IPS-18a (cell line): ENCODE measurements at regions not wholly inside any gene's neighbourhood (a gene's known extent, or its start where the extent isn't known, plus 50 kb on each side); places are given as distances from the start of the nearest gene placed in this dataset.
"Not testable (repeated sequence)": the region's sequence is repeated elsewhere in the genome, so short reads cannot be mapped to it uniquely, and the experiment has no call there.

Experiments used
- H3K27ac ChIP-seq: one replicate; pipeline ENCODE4 v1.5.1; 2013; ENCODE audit warnings: low read length
- H3K27me3 ChIP-seq: one replicate; pipeline ENCODE4 v1.6.1; 2013; ENCODE audit warnings: mild to moderate bottlenecking, low read length; ENCODE audit not compliant: control insufficient read depth, insufficient read depth
- H3K36me3 ChIP-seq: one replicate; pipeline ENCODE4 v1.6.1; 2013; ENCODE audit warnings: low read depth, low read length; ENCODE audit not compliant: control insufficient read depth
- H3K4me1 ChIP-seq: one replicate; pipeline ENCODE4 v1.6.1; 2013; ENCODE audit warnings: low read depth, low read length; ENCODE audit not compliant: control insufficient read depth
- H3K4me3 ChIP-seq: one replicate; pipeline ENCODE4 v1.5.1; 2013; ENCODE audit warnings: low read length
- H3K9ac ChIP-seq: one replicate; pipeline ENCODE4 v1.6.1; 2013; ENCODE audit warnings: mild to moderate bottlenecking, low read length, moderate library complexity
- H3K9me3 ChIP-seq: one replicate; pipeline ENCODE4 v1.6.1; 2013; ENCODE audit warnings: low read depth, low read length; ENCODE audit not compliant: control insufficient read depth

- H3K9ac ChIP-seq: no peak overlapping the region
- H3K9me3 ChIP-seq: no peaks in the 10 kb centered on the region
- H3K4me1 ChIP-seq: no peaks in the 10 kb centered on the region
- H3K4me3 ChIP-seq: no peak overlapping the region
- H3K36me3 ChIP-seq: no peaks in the 10 kb centered on the region
- H3K27ac ChIP-seq: no peak overlapping the region
- H3K27me3 ChIP-seq: no peaks in the 10 kb centered on the region
Observed at GRCh38 chr2:160570376-160570775, 76.8 kb upstream of the RBMS1 start.

GRCh38 chr2:160574468-160575140 is 81.0 kb upstream of the RBMS1 start:
- H3K27ac ChIP-seq: no peak overlapping the region
- no peaks in the 10 kb centered on the region for H3K36me3 ChIP-seq
- no peak overlapping the region for H3K9ac ChIP-seq
- no peaks in the 10 kb centered on the region for H3K27me3 ChIP-seq
- H3K4me1 ChIP-seq: no peaks in the 10 kb centered on the region
- no peaks in the 10 kb centered on the region for H3K9me3 ChIP-seq
- no peak overlapping the region for H3K4me3 ChIP-seq

DNA sequence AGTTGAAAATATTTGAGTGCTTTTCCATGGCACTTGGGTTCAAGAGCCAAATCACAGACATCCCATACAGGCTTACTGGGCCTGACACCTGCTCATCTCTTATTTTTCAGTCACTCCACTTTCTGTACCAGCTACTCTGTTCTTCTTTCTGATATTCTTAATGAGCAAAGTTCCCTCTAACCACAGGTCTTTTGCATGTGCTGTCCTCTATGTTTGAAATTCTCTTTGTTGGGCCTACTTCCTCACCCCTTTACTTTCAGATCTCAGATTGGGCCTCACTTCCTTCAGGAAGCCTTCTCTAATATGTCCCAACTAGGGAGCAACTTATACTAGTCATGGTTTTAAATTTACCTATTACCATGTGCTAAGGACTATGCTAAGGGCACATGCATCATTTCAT is 81.8 kb upstream of the RBMS1 start:
- no peak overlapping the region for H3K9ac ChIP-seq
- H3K9me3 ChIP-seq: no peaks in the 10 kb centered on the region
- no peak overlapping the region for H3K27ac ChIP-seq
- H3K4me3 ChIP-seq: no peak overlapping the region
- no peaks in the 10 kb centered on the region for H3K4me1 ChIP-seq
- H3K36me3 ChIP-seq: no peaks in the 10 kb centered on the region
- H3K27me3 ChIP-seq: no peaks in the 10 kb centered on the region

DNA sequence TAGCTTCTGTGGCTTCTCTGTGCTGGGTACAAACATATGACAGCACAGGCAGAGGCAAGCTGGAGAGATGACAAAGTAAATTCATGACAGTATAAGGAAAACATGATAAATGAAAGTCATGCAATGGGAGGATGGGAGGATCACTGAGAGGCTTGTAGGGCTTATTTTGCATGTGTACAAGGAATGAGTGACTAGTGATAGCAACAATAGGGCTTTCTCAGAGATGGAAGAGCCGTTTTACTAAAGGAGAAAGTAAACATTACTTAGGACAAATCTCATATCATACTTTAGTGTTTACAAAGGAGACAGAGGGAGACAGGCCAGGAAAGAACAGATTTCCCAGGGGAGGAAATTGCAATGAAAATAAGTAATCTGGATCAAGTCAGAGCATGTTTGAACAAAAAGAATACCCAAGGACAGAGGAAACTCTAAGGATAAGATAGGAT is 82.5 kb upstream of the RBMS1 start:
- no peak overlapping the region for H3K4me3 ChIP-seq
- no peaks in the 10 kb centered on the region for H3K36me3 ChIP-seq
- H3K4me1 ChIP-seq: no peaks in the 10 kb centered on the region
- H3K27me3 ChIP-seq: no peaks in the 10 kb centered on the region
- H3K27ac ChIP-seq: no peak overlapping the region
- no peaks in the 10 kb centered on the region for H3K9me3 ChIP-seq
- H3K9ac ChIP-seq: no peak overlapping the region

DNA sequence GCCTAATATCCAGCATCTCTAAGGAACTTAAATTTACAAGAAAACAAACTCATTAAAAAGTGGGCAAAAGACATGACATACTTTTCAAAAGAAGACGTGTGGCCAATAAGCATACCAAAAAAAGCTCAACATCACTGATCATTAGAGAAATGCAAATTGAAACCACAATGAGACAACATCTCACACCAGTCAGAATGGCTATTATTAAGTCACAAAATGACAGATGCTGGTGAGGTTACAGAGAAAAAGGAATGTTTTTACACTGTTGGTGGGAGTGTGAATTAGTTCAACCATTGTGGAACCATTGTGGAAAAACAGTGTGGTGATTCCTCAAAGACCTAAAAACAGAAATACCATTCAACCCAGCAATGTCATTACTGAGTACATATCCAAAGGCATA is 83.5 kb upstream of the RBMS1 start:
- not testable (repeated sequence) for H3K9me3 ChIP-seq, H3K9ac ChIP-seq, H3K27ac ChIP-seq, H3K4me1 ChIP-seq, H3K27me3 ChIP-seq, H3K4me3 ChIP-seq, H3K36me3 ChIP-seq

DNA sequence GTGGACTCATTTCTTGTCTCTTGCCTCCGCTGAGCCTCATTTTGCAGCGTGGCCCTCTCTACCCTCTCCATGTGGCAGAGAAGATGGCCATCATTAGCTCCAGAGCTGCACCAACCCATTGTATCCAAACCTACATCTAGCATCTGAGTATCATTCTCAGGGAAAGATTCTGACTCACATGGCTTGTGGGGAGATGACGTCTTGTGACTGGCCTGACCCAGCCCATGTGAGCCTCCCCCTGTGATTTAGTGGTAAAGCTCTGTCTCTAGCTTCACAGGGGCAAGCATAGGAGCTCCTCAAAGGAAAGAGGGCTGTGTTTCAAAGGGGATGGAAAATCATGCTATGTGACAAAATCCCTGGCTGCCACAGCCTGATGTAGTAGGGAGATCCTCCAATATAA is 87.4 kb upstream of the RBMS1 start:
- H3K4me1 ChIP-seq: peaks cover 24% of the 10 kb centered on the region

DNA sequence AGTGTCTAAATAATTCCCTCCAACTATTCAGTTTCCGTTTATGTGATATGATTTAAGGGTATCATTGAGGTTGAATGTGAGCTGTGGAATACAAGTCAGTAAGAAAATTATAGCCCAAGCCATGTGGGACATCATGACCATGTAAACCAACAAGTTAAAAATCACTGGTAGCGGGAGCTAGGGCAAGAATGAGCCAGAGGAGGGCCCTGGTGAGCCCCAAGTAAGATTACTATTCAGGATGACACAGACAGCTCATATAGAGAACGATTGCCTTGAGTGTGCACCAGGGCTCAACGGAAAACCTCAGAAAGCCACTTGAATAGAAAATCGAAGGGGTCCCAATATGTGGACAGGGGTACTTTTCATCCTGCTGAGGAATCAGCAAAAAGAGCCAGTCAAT is 87.8 kb upstream of the RBMS1 start:
- Histone ChIP-seq H3K4me1 (peaks cover 24% of the 10 kb centered on the region), H3K9ac (no peak overlapping the region), H3K27ac (no peak overlapping the region), H3K4me3 (no peak overlapping the region), H3K9me3 (no peaks in the 10 kb centered on the region), H3K36me3 (no peaks in the 10 kb centered on the region), H3K27me3 (no peaks in the 10 kb centered on the region)

More for the DNA sequence above, 87.4 kb upstream of the RBMS1 start:
- Histone ChIP-seq H3K27me3 (no peaks in the 10 kb centered on the region), H3K9me3 (no peaks in the 10 kb centered on the region), H3K9ac (no peak overlapping the region), H3K36me3 (no peaks in the 10 kb centered on the region), H3K4me3 (no peak overlapping the region), H3K27ac (no peak overlapping the region)

DNA sequence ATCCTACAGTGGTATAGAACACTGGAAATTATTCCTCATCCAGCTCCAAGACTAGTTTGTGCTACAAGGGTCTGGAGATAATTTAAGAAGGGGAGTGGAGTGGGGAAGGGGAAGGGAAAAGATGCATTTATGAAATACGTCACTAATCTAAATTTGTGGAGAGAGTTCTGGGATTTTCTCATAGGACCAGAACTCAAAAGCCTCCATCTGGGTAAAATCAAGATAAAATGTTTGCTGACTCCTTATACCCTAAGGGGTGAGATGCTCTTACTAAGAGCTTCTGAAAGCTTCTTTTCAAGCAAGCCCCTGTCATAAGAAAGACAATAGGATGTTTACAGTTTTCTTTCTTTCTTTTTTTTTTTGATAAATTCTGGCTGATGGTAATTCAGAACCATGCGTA is 88.5 kb upstream of the RBMS1 start:
- H3K27ac ChIP-seq: no peak overlapping the region
- H3K4me3 ChIP-seq: no peak overlapping the region
- H3K9ac ChIP-seq: no peak overlapping the region
- H3K36me3 ChIP-seq: no peaks in the 10 kb centered on the region
- peaks cover 24% of the 10 kb centered on the region for H3K4me1 ChIP-seq
- no peaks in the 10 kb centered on the region for H3K27me3 ChIP-seq
- H3K9me3 ChIP-seq: no peaks in the 10 kb centered on the region

GRCh38 chr2:160582490-160583145 is 89.0 kb upstream of the RBMS1 start:
- H3K36me3 ChIP-seq: no peaks in the 10 kb centered on the region
- H3K9ac ChIP-seq: no peak overlapping the region
- H3K27ac ChIP-seq: no peak overlapping the region
- H3K4me1 ChIP-seq: peaks cover 24% of the 10 kb centered on the region
- no peak overlapping the region for H3K4me3 ChIP-seq
- H3K27me3 ChIP-seq: no peaks in the 10 kb centered on the region
- no peaks in the 10 kb centered on the region for H3K9me3 ChIP-seq

DNA sequence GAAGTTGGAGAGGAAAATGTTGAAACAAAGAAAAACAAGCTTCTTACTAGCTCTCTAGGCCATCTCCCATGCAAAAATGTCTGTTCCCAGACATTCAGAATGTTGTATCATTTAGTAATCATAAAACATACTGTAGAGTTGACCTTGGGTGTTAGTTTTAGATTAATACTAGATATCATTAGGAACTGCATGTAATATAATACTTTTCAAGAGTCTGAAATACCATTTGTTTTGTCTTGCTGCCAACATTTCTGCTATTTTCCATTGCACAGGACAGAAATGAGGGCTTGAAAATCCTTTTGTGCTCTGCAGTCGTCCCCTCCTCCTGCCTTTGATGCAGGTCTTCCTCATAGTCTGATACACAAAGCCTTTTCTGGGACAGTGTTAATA is 89.5 kb upstream of the RBMS1 start:
- Histone ChIP-seq H3K9ac (no peak overlapping the region), H3K4me3 (no peak overlapping the region)

GRCh38 chr2:160583813-160584537 is 90.4 kb upstream of the RBMS1 start:
- H3K4me3 ChIP-seq: no peak overlapping the region
- no peak overlapping the region for H3K9ac ChIP-seq
- H3K36me3 ChIP-seq: no peaks in the 10 kb centered on the region
- no peaks in the 10 kb centered on the region for H3K9me3 ChIP-seq
- no peak overlapping the region for H3K27ac ChIP-seq
- no peaks in the 10 kb centered on the region for H3K27me3 ChIP-seq
- H3K4me1 ChIP-seq: peaks cover 24% of the 10 kb centered on the region

More for the DNA sequence above, 89.5 kb upstream of the RBMS1 start:
- Histone ChIP-seq H3K27me3 (no peaks in the 10 kb centered on the region), H3K27ac (no peak overlapping the region), H3K4me1 (peaks cover 24% of the 10 kb centered on the region), H3K9me3 (no peaks in the 10 kb centered on the region), H3K36me3 (no peaks in the 10 kb centered on the region)
